ENCODE measurements at regions not wholly inside any gene's neighbourhood (a gene's known extent, or its start where the extent isn't known, plus 50 kb on each side); places are given as distances from the start of the nearest gene placed in this dataset.

GRCh38 chrX:39451046-39451445 is 646.7 kb downstream of the BCOR start:
- TF ChIP-seq RBM34 (IDR thresholded peaks at IDR 0.05; ENCODE audit: borderline replicate concordance, insufficient read depth, low read length), result no peak
- no peak for TF ChIP-seq BDP1 (IDR thresholded peaks at IDR 0.05; ENCODE audit: insufficient read depth, insufficient read length)
- no peak for TF ChIP-seq TARDBP (IDR thresholded peaks at IDR 0.05)
